K562 (cell line): ENCODE measurements at regions not wholly inside any gene's neighbourhood (a gene's known extent, or its start where the extent isn't known, plus 50 kb on each side); places are given as distances from the start of the nearest gene placed in this dataset.

Experiments used
- ATAC-seq: fragments of 200-7000 bp; cut with Tn5 transposase; 3 replicates; pipeline ENCODE4 v1.9.1; 2020; ENCODE audit warnings: moderate library complexity
- BruUV-seq: library from RNA; stranded (reverse); fragments of 400-500 nt; replicated peaks from 2 replicates; lab custom pipeline; 2021; lab: Mats Ljungman, UMichigan
- CTCF ChIA-PET: fragments of 300-600 bp; formaldehyde crosslinking; extraction: SDS; loops from one replicate; lab custom pipeline; 2021; ENCODE audit warnings: low intra/inter-chr PET ratio; lab: Yijun Ruan, JAX
- POLR2A ChIA-PET: fragments of 300-600, 350-650 bp; sonication (Branson Sonifier 250); formaldehyde crosslinking; extraction: SDS; loops from one replicate; lab custom pipeline; 2021; ENCODE audit warnings: antibody characterized with exemption, inconsistent platforms; lab: Yijun Ruan, JAX
- DNase-seq, 4 experiments: peaks; one replicate each; pipeline versions ENCODE4 v3.0.0 to v3.0.0-alpha.2; 2011 to 2018; ENCODE audit warnings: low spot score in 3 of 4, mixed read lengths in 3 of 4; ENCODE audit errors: extremely low read depth in 1 of 4
- FAIRE-seq: peaks from 2 replicates; lab custom pipeline; 2011; peaks lifted over from hg19 to GRCh38; lab: Jason Lieb, UNC
- H2AFZ ChIP-seq: 2 replicates; pipeline ENCODE4 v1.6.0; 2011; ENCODE audit warnings: low read depth, low read length, control low read depth, inconsistent platforms
- H3K27ac ChIP-seq: fragments of 200-600 bp; 3 replicates; pipeline ENCODE4 v1.8.0; 2011; ENCODE audit warnings: low read depth, mild to moderate bottlenecking, control low read depth, inconsistent platforms, low read length, moderate library complexity, mixed read lengths; ENCODE audit errors: extremely low read depth
- H3K27me3 ChIP-seq, 2 experiments: fragments of 300-600 bp in 1 of 2; 2 replicates in 1 of 2; 3 replicates in 1 of 2; pipeline versions ENCODE4 v1.6.0 to v1.8.0; 2011; ENCODE audit warnings: inconsistent platforms in 2 of 2, low read length in 2 of 2, mild to moderate bottlenecking in 1 of 2, mixed read lengths in 1 of 2, moderate library complexity in 1 of 2; ENCODE audit not compliant: control insufficient read depth in 2 of 2, insufficient read depth in 2 of 2
- H3K36me3 ChIP-seq: fragments of 300-600 bp; 3 replicates; pipeline ENCODE4 v1.8.0; 2011; ENCODE audit warnings: mild to moderate bottlenecking, low read length, inconsistent platforms; ENCODE audit not compliant: control insufficient read depth, insufficient read depth
- H3K4me1 ChIP-seq, 2 experiments: fragments of 200-600 bp in 1 of 2; replicated peaks in 1 of 2; 2 replicates in 1 of 2; 3 replicates in 1 of 2; pipeline versions ENCODE4 v1.5.1 to v1.8.0; 2011; ENCODE audit warnings: inconsistent platforms in 2 of 2, low read length in 2 of 2, mild to moderate bottlenecking in 1 of 2, mixed read lengths in 1 of 2, moderate library complexity in 1 of 2; ENCODE audit not compliant: control insufficient read depth in 2 of 2, insufficient read depth in 2 of 2
- H3K4me2 ChIP-seq: 2 replicates; pipeline ENCODE4 v1.6.1; 2011; ENCODE audit warnings: low read length, control low read depth, inconsistent platforms, mixed read lengths; ENCODE audit not compliant: insufficient read depth
- H3K4me3 ChIP-seq: fragments of 200-600 bp; sonication (generic), shearing (Covaris generic); 2 replicates; pipeline ENCODE4 v1.5.1; 2016; ENCODE audit warnings: control low read depth, inconsistent platforms
- H3K79me2 ChIP-seq: fragments of 200-600 bp; 3 replicates; pipeline ENCODE4 v1.8.0; 2011; ENCODE audit warnings: low read length, inconsistent platforms; ENCODE audit not compliant: control insufficient read depth, insufficient read depth
- H3K9ac ChIP-seq, 2 experiments: 2 replicates each; pipeline versions ENCODE4 v1.6.0 to v1.6.1; 2011; ENCODE audit warnings: low read depth in 2 of 2, low read length in 2 of 2, control low read depth in 1 of 2, inconsistent platforms in 1 of 2, mild to moderate bottlenecking in 1 of 2, mixed read lengths in 1 of 2; ENCODE audit not compliant: insufficient read depth in 1 of 2
- H3K9me1 ChIP-seq: one replicate; pipeline ENCODE4 v1.6.0; 2011; ENCODE audit warnings: inconsistent platforms, mild to moderate bottlenecking, low read length, moderate library complexity; ENCODE audit not compliant: control insufficient read depth, insufficient read depth
- H3K9me3 ChIP-seq: replicated peaks from 2 replicates; pipeline ENCODE4 v1.5.1; 2011; ENCODE audit warnings: low read depth, low read length, inconsistent platforms; ENCODE audit not compliant: control insufficient read depth, insufficient read depth
- H4K20me1 ChIP-seq: replicated peaks from 2 replicates; pipeline ENCODE4 v1.6.1; 2011; ENCODE audit warnings: low read length, inconsistent platforms, mixed read lengths; ENCODE audit not compliant: control insufficient read depth, insufficient read depth
- BRD9 ChIP-seq: fragments of 450-650 bp; IDR thresholded peaks from 2 replicates; pipeline ENCODE4 v1.6.1; 2018; ENCODE audit warnings: low read depth; ENCODE audit not compliant: partially characterized antibody
- CREB1 ChIP-seq, 2 experiments: sonication (generic) in 1 of 2; formaldehyde crosslinking in 1 of 2; IDR thresholded peaks; 2 replicates each; pipeline versions ENCODE4 v1.6.1 to v1.8.0; 2012 to 2022; ENCODE audit warnings: inconsistent platforms in 1 of 2, mild to moderate bottlenecking in 1 of 2, missing genetic modification reagents in 1 of 2, moderate library complexity in 1 of 2
- ESRRB ChIP-seq: fragments of 250-450 bp; sonication (Bioruptor Pico); IDR thresholded peaks from 2 replicates; pipeline ENCODE4 v1.5.0; 2020; ENCODE audit warnings: mild to moderate bottlenecking, moderate library complexity, borderline replicate concordance
- FOXA1 ChIP-seq: fragments of 450-650 bp; IDR thresholded peaks from 2 replicates; pipeline ENCODE4 v1.6.1; 2016; ENCODE audit warnings: mild to moderate bottlenecking, borderline replicate concordance
- FOXK1 ChIP-seq: sonication (generic); formaldehyde crosslinking; IDR thresholded peaks from 2 replicates; pipeline ENCODE4 v1.8.0; 2022; ENCODE audit warnings: missing genetic modification reagents, mild to moderate bottlenecking, borderline replicate concordance
- MEIS2 ChIP-seq: fragments of 450-650 bp; IDR thresholded peaks from 2 replicates; pipeline ENCODE4 v1.6.1; 2014; ENCODE audit warnings: mild to moderate bottlenecking; ENCODE audit not compliant: partially characterized antibody
- MYBL2 ChIP-seq, 2 experiments: fragments of 450-650 bp in 1 of 2; sonication (generic) in 1 of 2; formaldehyde crosslinking in 1 of 2; IDR thresholded peaks; 2 replicates each; pipeline versions ENCODE4 v1.6.1 to v1.8.1; 2017 to 2022; ENCODE audit warnings: borderline replicate concordance in 1 of 2, inconsistent platforms in 1 of 2, low read depth in 1 of 2, mild to moderate bottlenecking in 1 of 2, missing genetic modification reagents in 1 of 2, moderate library complexity in 1 of 2
- RFX1 ChIP-seq: fragments of 450-650 bp; IDR thresholded peaks from 2 replicates; pipeline ENCODE4 v1.6.1; 2016; ENCODE audit warnings: mild to moderate bottlenecking, moderate library complexity
- RFX5 ChIP-seq: IDR thresholded peaks from 2 replicates; pipeline ENCODE4 v1.6.1; 2011; ENCODE audit warnings: low read depth, mild to moderate bottlenecking, improper control_type of control experiment, low read length
- RHOXF2B ChIP-seq: fragments of 250-450 bp; sonication (Bioruptor Pico); conservative IDR thresholded peaks from 2 replicates; pipeline ENCODE4 v1.5.1; 2021
- TCF7 ChIP-seq: sonication (generic); IDR thresholded peaks from 2 replicates; pipeline ENCODE4 v1.6.1; 2016; ENCODE audit warnings: antibody characterized with exemption, borderline replicate concordance
- ZNF311 ChIP-seq: fragments of 250-450 bp; sonication (Bioruptor Pico); IDR thresholded peaks from 2 replicates; pipeline ENCODE4 v1.4.0; 2020; ENCODE audit warnings: mild to moderate bottlenecking, moderate library complexity
- ZNF408 ChIP-seq: fragments of 250-450 bp; sonication (Bioruptor Pico); IDR thresholded peaks from 2 replicates; pipeline ENCODE4 v1.4.0; 2020; ENCODE audit warnings: low read depth, mild to moderate bottlenecking, moderate library complexity
- ZNF445 ChIP-seq: fragments of 250-450 bp; sonication (Bioruptor Pico); IDR thresholded peaks from 2 replicates; pipeline ENCODE4 v1.4.0; 2020; ENCODE audit warnings: low read depth, mild to moderate bottlenecking, moderate library complexity
- ZNF586 ChIP-seq: fragments of 450-650 bp; formaldehyde crosslinking; conservative IDR thresholded peaks from 2 replicates; pipeline ENCODE4 v1.4.0; 2020; ENCODE audit warnings: mild to moderate bottlenecking, moderate library complexity
- ZNF695 ChIP-seq: fragments of 450-650 bp; formaldehyde crosslinking; IDR thresholded peaks from 2 replicates; pipeline ENCODE4 v1.4.0; 2020; ENCODE audit warnings: mild to moderate bottlenecking, moderate library complexity
- ZNF79 ChIP-seq: fragments of 250-450 bp; sonication (Bioruptor Pico); IDR thresholded peaks from 2 replicates; pipeline ENCODE4 v1.4.0; 2020; ENCODE audit warnings: low read depth, mild to moderate bottlenecking, moderate library complexity
- WGBS: fragments of 100-300 bp; shearing (Covaris generic); methylation state at CpG from one replicate; pipeline ENCODE4 v1.1.6; 2016; ENCODE audit warnings: low coverage, mixed read lengths; ENCODE audit not compliant: insufficient coverage; ENCODE audit errors: missing lambda C conversion rate; 5-methylcytosine and 5-hydroxymethylcytosine counted together
- in situ Hi-C: fragments of 300-500 bp; cut with MboI; formaldehyde crosslinking; loops from 4 replicates; pipeline ENCODE4 v1.15.0; 2018; ENCODE audit warnings: inconsistent platforms, mixed read lengths
- intact Hi-C: fragments of 100-400 bp; cut with micrococcal nuclease; formaldehyde crosslinking; loops from 2 replicates; pipeline ENCODE4 v1.14.2; 2022
- TF ChIP-seq, protein P1 (sequence below): sonication (generic); formaldehyde crosslinking; IDR thresholded peaks from 2 replicates; pipeline ENCODE4 v1.8.0; 2022; ENCODE audit warnings: mild to moderate bottlenecking, missing genetic modification reagents
- TF ChIP-seq, protein P2 (sequence below), 2 experiments: IDR thresholded peaks; 2 replicates each; pipeline ENCODE4 v1.6.1; 2012; ENCODE audit warnings: improper control_type of control experiment in 2 of 2, low read depth in 2 of 2, low read length in 2 of 2, borderline replicate concordance in 1 of 2
- TF ChIP-seq, protein P3 (sequence below): sonication (generic); formaldehyde crosslinking; IDR thresholded peaks from 2 replicates; pipeline ENCODE4 v1.8.1; 2023; ENCODE audit warnings: mild to moderate bottlenecking, missing genetic modification reagents, moderate library complexity

DNA sequence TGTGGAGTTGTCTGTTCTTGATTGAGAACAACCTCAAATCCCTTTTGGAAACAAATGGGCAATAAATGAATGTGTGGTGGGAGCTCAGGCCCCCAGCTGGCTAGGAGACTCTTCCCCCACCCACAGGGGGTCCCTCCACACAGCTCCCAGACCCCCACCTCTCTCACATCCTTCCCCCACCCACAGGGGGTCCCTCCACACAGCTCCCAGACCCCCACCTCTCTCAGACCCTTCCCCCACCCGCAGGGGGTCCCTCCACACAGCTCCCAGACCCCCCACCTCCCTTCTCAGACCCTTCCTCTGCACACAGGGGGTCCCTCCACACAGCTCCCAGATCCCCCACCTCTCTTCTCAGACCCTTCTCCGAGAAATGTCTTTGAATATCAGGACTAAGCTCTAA lies 79.0 kb upstream of the CTDP1 start:
- ATAC-seq (no peak), FAIRE-seq (no peak), DNase-seq (no peak)
- in situ Hi-C loops (no loop called here), intact Hi-C loops (no loop called here)
- ChIA-PET POLR2A (interaction anchor here (0.9 to 1.2 kb wide), 3 partner anchors 20 to 33 kb away, joined by 3 to 4 read pairs (median 3); no protein-coding TSS in a partner anchor), CTCF (no interaction called here)
- H3K9me1 ChIP-seq, result no peaks in the 10 kb centered on the region
- no peaks in the 10 kb centered on the region for H3K36me3 ChIP-seq
- H3K9me3 ChIP-seq, result no peaks in the 10 kb centered on the region
- no peak overlapping the region for H3K9ac ChIP-seq
- no peaks in the 10 kb centered on the region for H4K20me1 ChIP-seq
- no peak overlapping the region for H3K27ac ChIP-seq
- H3K4me2 ChIP-seq, result no peak overlapping the region
- WGBS, result 18% methylated on average over 1 of the region's 2 CpGs
- H3K4me3 ChIP-seq, result no peak overlapping the region
- peaks cover 11 to 29% of the 10 kb centered on the region in 2 experiments for H3K27me3 ChIP-seq
- no peak overlapping the region for H2AFZ ChIP-seq
- peaks cover 7 to 55% of the 10 kb centered on the region in 2 experiments; a peak in 4 of 5 replicates for H3K4me1 ChIP-seq
- no peaks in the 10 kb centered on the region for H3K79me2 ChIP-seq
- TF ChIP-seq, protein P1, sequence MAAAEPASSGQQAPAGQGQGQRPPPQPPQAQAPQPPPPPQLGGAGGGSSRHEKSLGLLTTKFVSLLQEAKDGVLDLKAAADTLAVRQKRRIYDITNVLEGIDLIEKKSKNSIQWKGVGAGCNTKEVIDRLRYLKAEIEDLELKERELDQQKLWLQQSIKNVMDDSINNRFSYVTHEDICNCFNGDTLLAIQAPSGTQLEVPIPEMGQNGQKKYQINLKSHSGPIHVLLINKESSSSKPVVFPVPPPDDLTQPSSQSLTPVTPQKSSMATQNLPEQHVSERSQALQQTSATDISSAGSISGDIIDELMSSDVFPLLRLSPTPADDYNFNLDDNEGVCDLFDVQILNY (CRISPR knock-in tag), result no peak
- TF ChIP-seq MEIS2 (no peak), CREB1 (IDR thresholded peaks at IDR 0.05) (no peak), CREB1 (CRISPR knock-in tag; IDR thresholded peaks at IDR 0.05) (no peak), FOXA1 (no peak), ESRRB (no peak), MYBL2 (IDR thresholded peaks at IDR 0.05; ENCODE audit: low read depth) (no peak), MYBL2 (CRISPR knock-in tag; IDR thresholded peaks at IDR 0.05; ENCODE audit: borderline replicate concordance) (no peak), FOXK1 (CRISPR knock-in tag) (no peak), TCF7 (no peak), RFX1 (no peak), RFX5 (no peak), RHOXF2B (no peak), ZNF445 (CRISPR knock-in tag) (no peak), ZNF79 (CRISPR knock-in tag) (no peak), ZNF408 (CRISPR knock-in tag) (no peak), ZNF695 (CRISPR knock-in tag) (no peak), ZNF311 (CRISPR knock-in tag) (no peak), ZNF586 (CRISPR knock-in tag) (no peak), BRD9 (no peak)
- TF ChIP-seq, protein P2, sequence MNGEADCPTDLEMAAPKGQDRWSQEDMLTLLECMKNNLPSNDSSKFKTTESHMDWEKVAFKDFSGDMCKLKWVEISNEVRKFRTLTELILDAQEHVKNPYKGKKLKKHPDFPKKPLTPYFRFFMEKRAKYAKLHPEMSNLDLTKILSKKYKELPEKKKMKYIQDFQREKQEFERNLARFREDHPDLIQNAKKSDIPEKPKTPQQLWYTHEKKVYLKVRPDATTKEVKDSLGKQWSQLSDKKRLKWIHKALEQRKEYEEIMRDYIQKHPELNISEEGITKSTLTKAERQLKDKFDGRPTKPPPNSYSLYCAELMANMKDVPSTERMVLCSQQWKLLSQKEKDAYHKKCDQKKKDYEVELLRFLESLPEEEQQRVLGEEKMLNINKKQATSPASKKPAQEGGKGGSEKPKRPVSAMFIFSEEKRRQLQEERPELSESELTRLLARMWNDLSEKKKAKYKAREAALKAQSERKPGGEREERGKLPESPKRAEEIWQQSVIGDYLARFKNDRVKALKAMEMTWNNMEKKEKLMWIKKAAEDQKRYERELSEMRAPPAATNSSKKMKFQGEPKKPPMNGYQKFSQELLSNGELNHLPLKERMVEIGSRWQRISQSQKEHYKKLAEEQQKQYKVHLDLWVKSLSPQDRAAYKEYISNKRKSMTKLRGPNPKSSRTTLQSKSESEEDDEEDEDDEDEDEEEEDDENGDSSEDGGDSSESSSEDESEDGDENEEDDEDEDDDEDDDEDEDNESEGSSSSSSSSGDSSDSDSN (IDR thresholded peaks at IDR 0.05; ENCODE audit: borderline replicate concordance in 1 of 2, low read depth in 2 of 2, low read length in 2 of 2), result no peak
- TF ChIP-seq, protein P3, sequence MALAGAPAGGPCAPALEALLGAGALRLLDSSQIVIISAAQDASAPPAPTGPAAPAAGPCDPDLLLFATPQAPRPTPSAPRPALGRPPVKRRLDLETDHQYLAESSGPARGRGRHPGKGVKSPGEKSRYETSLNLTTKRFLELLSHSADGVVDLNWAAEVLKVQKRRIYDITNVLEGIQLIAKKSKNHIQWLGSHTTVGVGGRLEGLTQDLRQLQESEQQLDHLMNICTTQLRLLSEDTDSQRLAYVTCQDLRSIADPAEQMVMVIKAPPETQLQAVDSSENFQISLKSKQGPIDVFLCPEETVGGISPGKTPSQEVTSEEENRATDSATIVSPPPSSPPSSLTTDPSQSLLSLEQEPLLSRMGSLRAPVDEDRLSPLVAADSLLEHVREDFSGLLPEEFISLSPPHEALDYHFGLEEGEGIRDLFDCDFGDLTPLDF (CRISPR knock-in tag), result no peak
- no TSS peak for BruUV-seq
